Transverse colon (tissue), 4 donors: ENCODE measurements at regions not wholly inside any gene's neighbourhood (a gene's known extent, or its start where the extent isn't known, plus 50 kb on each side); places are given as distances from the start of the nearest gene placed in this dataset.

Experiments
- DNase-seq: peaks from one replicate; pipeline ENCODE4 v3.0.0-alpha.2; 2019
- H3K27ac ChIP-seq, 4 donors: fragments of 200-600 bp; sonication (generic); 2 replicates each; pipeline ENCODE4 v1.5.1; 2016 to 2018; ENCODE audit warnings: inconsistent platforms in 4 of 4
- H3K27me3 ChIP-seq: fragments of 200-600 bp; sonication (generic); 2 replicates; pipeline ENCODE4 v1.5.1; 2017; ENCODE audit warnings: inconsistent platforms
- H3K36me3 ChIP-seq, 4 donors: fragments of 200-600 bp; sonication (generic); 2 replicates each; pipeline ENCODE4 v1.5.1; 2017 to 2019; ENCODE audit warnings: inconsistent platforms in 4 of 4
- H3K4me1 ChIP-seq, 4 donors: fragments of 200-600 bp; sonication (generic); 2 replicates each; pipeline ENCODE4 v1.5.1; 2017 to 2020; ENCODE audit warnings: inconsistent platforms in 4 of 4
- H3K4me3 ChIP-seq, 4 donors: fragments of 200-600 bp; sonication (generic); 1 replicate in 1 of 4; 2 replicates in 3 of 4; pipeline versions ENCODE4 v1.5.1 to v1.6.1; 2017 to 2019; ENCODE audit warnings: inconsistent platforms in 4 of 4
- H3K9me3 ChIP-seq, 2 donors: fragments of 200-600 bp; sonication (generic); 2 replicates each; pipeline ENCODE4 v1.5.1; 2017 to 2019; ENCODE audit warnings: inconsistent platforms in 2 of 2
- CTCF ChIP-seq, 5 experiments: fragments of 200-600 bp in 3 of 5; fragments of 450-650 bp in 2 of 5; sonication (generic) in 3 of 5; IDR thresholded peaks; 1 replicate in 2 of 5; 2 replicates in 3 of 5; pipeline ENCODE4 v1.5.1; 2016 to 2017; ENCODE audit warnings: antibody characterized with exemption in 5 of 5, inconsistent platforms in 3 of 5, mild to moderate bottlenecking in 2 of 5, moderate library complexity in 1 of 5
- EP300 ChIP-seq: sonication (generic); formaldehyde crosslinking; IDR thresholded peaks from one replicate; pipeline ENCODE4 v1.6.1; 2017; ENCODE audit warnings: antibody characterized with exemption, low read depth
- POLR2A ChIP-seq: fragments of 450-650 bp; IDR thresholded peaks from one replicate; pipeline ENCODE4 v1.6.1; 2016; ENCODE audit warnings: antibody characterized with exemption, mild to moderate bottlenecking, moderate library complexity
- POLR2AphosphoS5 ChIP-seq, 3 donors: sonication (generic); formaldehyde crosslinking; IDR thresholded peaks; one replicate each; pipeline ENCODE4 v1.6.1; 2016; ENCODE audit warnings: antibody characterized with exemption in 3 of 3
- WGBS, 2 donors: methylation state at CpG; one replicate each; pipeline ENCODE4 v1.1.5; 2018; ENCODE audit warnings: low coverage in 1 of 2; 5-methylcytosine and 5-hydroxymethylcytosine counted together
- in situ Hi-C, 4 donors: fragments of 200-750 bp; cut with MboI; loops; one replicate each; pipeline versions ENCODE4 v1.15.0 to v1.15.1; 2017; ENCODE audit warnings: low sequenced_read_pairs in 3 of 4, low pct_ligation_motif_present in 1 of 4, low pct_unique_long_range_greater_than_20kb in 1 of 4
- intact Hi-C: fragments of 100-400 bp; cut with DNase I; formaldehyde crosslinking; loops from one replicate; pipeline ENCODE4 v1.15.1; 2023; ENCODE audit warnings: low total_unique reads

GRCh38 chr2:16244966-16245320 lies 304.6 kb downstream of the MYCN start:
- Histone ChIP-seq H3K27me3 (no peaks in the 10 kb centered on the region), H3K9me3 (no peaks in the 10 kb centered on the region), H3K4me3 (no peak overlapping the region), H3K4me1 (no peaks in the 10 kb centered on the region), H3K27ac (no peak overlapping the region), H3K36me3 (no peaks in the 10 kb centered on the region)
- no peak for DNase-seq
- 85 to 89% methylated on average over 4 to 5 of the region's 5 CpGs for WGBS, 2 donors
- in situ Hi-C loops (no loop called here), intact Hi-C loops (no loop called here)
- TF ChIP-seq EP300 (no peak), POLR2AphosphoS5 (IDR thresholded peaks at IDR 0.05) (no peak), CTCF (IDR thresholded peaks at IDR 0.05) (no peak), POLR2A (no peak)

GRCh38 chr2:16244153-16244965 lies 304.0 kb downstream of the MYCN start:
- no peak overlapping the region for H3K27ac ChIP-seq

GRCh38 chr2:16243411-16243996 lies 303.2 kb downstream of the MYCN start:
- Histone ChIP-seq H3K9me3 (no peaks in the 10 kb centered on the region), H3K27me3 (no peaks in the 10 kb centered on the region), H3K27ac (no peak overlapping the region), H3K4me1 (no peaks in the 10 kb centered on the region), H3K36me3 (no peaks in the 10 kb centered on the region), H3K4me3 (no peak overlapping the region)
- intact Hi-C loops, result no loop called here
- no peak for TF ChIP-seq CTCF (IDR thresholded peaks at IDR 0.05)
- TF ChIP-seq POLR2A, result no peak
- TF ChIP-seq EP300, result no peak
- no peak for TF ChIP-seq POLR2AphosphoS5 (IDR thresholded peaks at IDR 0.05)
- WGBS, 2 donors, result 86 to 92% methylated on average over 6 to 10 of the region's 10 CpGs
- in situ Hi-C loops, result no loop called here
- no peak for DNase-seq

More at GRCh38 chr2:16244153-16244965, 304.0 kb downstream of the MYCN start:
- H3K4me3 ChIP-seq, result no peak overlapping the region
- in situ Hi-C loops, result no loop called here
- DNase-seq, result no peak
- no peaks in the 10 kb centered on the region for H3K9me3 ChIP-seq
- no peaks in the 10 kb centered on the region for H3K27me3 ChIP-seq
- H3K4me1 ChIP-seq, result no peaks in the 10 kb centered on the region
- TF ChIP-seq POLR2A (no peak), EP300 (no peak), POLR2AphosphoS5 (IDR thresholded peaks at IDR 0.05) (no peak), CTCF (IDR thresholded peaks at IDR 0.05) (no peak)
- intact Hi-C loops, result no loop called here
- WGBS, 2 donors, result 80% methylated on average over 6 of the region's 6 CpGs; no CpG with 5 or more reads in 1 of the 2 donors
- H3K36me3 ChIP-seq, result no peaks in the 10 kb centered on the region

- no peak overlapping the region for H3K4me3 ChIP-seq
- DNase-seq, result no peak
- H3K4me1 ChIP-seq, result no peaks in the 10 kb centered on the region
- no peaks in the 10 kb centered on the region for H3K9me3 ChIP-seq
- no peak overlapping the region for H3K27ac ChIP-seq
- in situ Hi-C loops, result no loop called here
- intact Hi-C loops, result no loop called here
- H3K27me3 ChIP-seq, result no peaks in the 10 kb centered on the region
- no peak for TF ChIP-seq POLR2A
- no peaks in the 10 kb centered on the region for H3K36me3 ChIP-seq
Observed at GRCh38 chr2:16242906-16243305, 302.6 kb downstream of the MYCN start.
